Stimulated activated CD4-positive, alpha-beta T cell treated with anti-CD3 and anti-CD28 coated beads, Interleukin-2, amount 100 ng/mL, for 4 hours (primary cell): ENCODE measurements at regions not wholly inside any gene's neighbourhood (a gene's known extent, or its start where the extent isn't known, plus 50 kb on each side); places are given as distances from the start of the nearest gene placed in this dataset.
"Not testable (repeated sequence)": the region's sequence is repeated elsewhere in the genome, so short reads cannot be mapped to it uniquely, and the experiment has no call there.

Experiments used
- DNase-seq: peaks from one replicate; pipeline ENCODE4 v3.0.0-alpha.2; 2020; ENCODE audit warnings: low read depth

GRCh38 chr1:229886636-229887035 is 180.4 kb upstream of the GALNT2 start:
- DNase-seq = no peak

- DNase-seq = no peak
Observed at GRCh38 chr1:229887043-229887822, 179.8 kb upstream of the GALNT2 start.

GRCh38 chr1:229888157-229888556 is 178.9 kb upstream of the GALNT2 start:
- no peak for DNase-seq

- no peak for DNase-seq
Observed at GRCh38 chr1:229888561-229889001, 178.5 kb upstream of the GALNT2 start.

GRCh38 chr1:229889031-229889517 is 178.0 kb upstream of the GALNT2 start:
- no peak for DNase-seq

- no peak for DNase-seq
Observed at GRCh38 chr1:229891227-229891626, 175.8 kb upstream of the GALNT2 start.

- DNase-seq = no peak
Observed at GRCh38 chr1:229892515-229893117, 174.4 kb upstream of the GALNT2 start.

GRCh38 chr1:229893762-229894444 is 173.1 kb upstream of the GALNT2 start:
- DNase-seq = no peak

- DNase-seq = no peak
Observed at GRCh38 chr1:229894532-229894931, 172.5 kb upstream of the GALNT2 start.

GRCh38 chr1:229895605-229896004 is 171.4 kb upstream of the GALNT2 start:
- no peak for DNase-seq

- DNase-seq = no peak
Observed at GRCh38 chr1:229896306-229896705, 170.7 kb upstream of the GALNT2 start.

- DNase-seq = no peak
Observed at GRCh38 chr1:229896861-229897260, 170.2 kb upstream of the GALNT2 start.

- DNase-seq = no peak
Observed at GRCh38 chr1:229897501-229897900, 169.5 kb upstream of the GALNT2 start.

- DNase-seq = no peak
Observed at GRCh38 chr1:229900220-229900619, 166.8 kb upstream of the GALNT2 start.

- DNase-seq = no peak
Observed at GRCh38 chr1:229905031-229905545, 161.9 kb upstream of the GALNT2 start.

GRCh38 chr1:229905652-229906051 is 161.4 kb upstream of the GALNT2 start:
- no peak for DNase-seq

GRCh38 chr1:229907884-229908638 is 159.0 kb upstream of the GALNT2 start:
- no peak for DNase-seq

- DNase-seq = no peak
Observed at GRCh38 chr1:229908689-229909088, 158.3 kb upstream of the GALNT2 start.

GRCh38 chr1:229913489-229913888 is 153.5 kb upstream of the GALNT2 start:
- no peak for DNase-seq

GRCh38 chr1:229919488-229919887 is 147.6 kb upstream of the GALNT2 start:
- DNase-seq = not testable (repeated sequence)

GRCh38 chr1:229920683-229921082 is 146.4 kb upstream of the GALNT2 start:
- DNase-seq = no peak

- DNase-seq = no peak
Observed at GRCh38 chr1:229922249-229922648, 144.8 kb upstream of the GALNT2 start.
